ENCODE measurements at regions not wholly inside any gene's neighbourhood (a gene's known extent, or its start where the extent isn't known, plus 50 kb on each side); places are given as distances from the start of the nearest gene placed in this dataset.

DNA sequence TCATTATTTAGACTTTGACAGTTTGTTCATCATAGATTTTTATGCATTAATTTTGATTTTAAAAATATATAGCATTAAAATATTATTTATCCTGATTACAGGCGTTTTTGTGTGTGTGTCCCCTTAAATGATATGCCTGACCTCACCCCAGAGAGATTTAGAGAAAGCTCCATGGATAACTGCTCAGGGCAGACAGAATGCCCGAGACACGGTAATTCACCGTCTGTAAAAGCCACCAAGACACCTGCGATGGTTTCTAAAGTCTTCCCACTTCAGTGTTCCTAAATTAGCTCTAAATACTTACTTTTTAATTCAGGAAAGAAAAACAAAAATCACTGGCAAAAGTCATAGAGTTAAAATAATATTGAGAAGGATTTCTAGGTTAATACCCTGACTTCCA is 350.6 kb upstream of the RUNX1 start:
- Mint-ChIP-seq H3K4me1 (peaks cover 33 to 41% of the 10 kb centered on the region in 2 experiments), H3K4me3 (no peak overlapping the region), H3K9me3 (no peaks in the 10 kb centered on the region), H3K36me3 (ENCODE audit: insufficient read depth in 1 of 3, low read depth in 3 of 3) (peaks cover 0 to 2% (median 0%) of the 10 kb centered on the region in 3 experiments; a peak in 2 of 7 replicates), H3K27me3 (ENCODE audit: low read depth) (no peaks in the 10 kb centered on the region), H3K27ac (no peak overlapping the region)
- DNase-seq, result no peak
- Histone ChIP-seq H3K27me3 (ENCODE audit: insufficient read depth, low read length) (no peaks in the 10 kb centered on the region), H4K20me1 (ENCODE audit: control insufficient read depth, insufficient read depth, insufficient read length) (no peaks in the 10 kb centered on the region), H2AK5ac (ENCODE audit: insufficient read length, low read length) (no peak overlapping the region), H3K4me1 (ENCODE audit: insufficient read depth, low read length) (peaks cover 7% of the 10 kb centered on the region; the same call in 1 of the 2 replicates), H4K5ac (ENCODE audit: insufficient read length, low read depth, low read length) (no peak overlapping the region), H3K9ac (ENCODE audit: extremely low read depth, insufficient read length, low read length) (no peak overlapping the region), H2BK20ac (ENCODE audit: low read depth, low read length, poor library complexity, severe bottlenecking) (no peak overlapping the region), H3K4me2 (ENCODE audit: insufficient read depth, insufficient read length, low read length) (no peak overlapping the region), H2BK120ac (ENCODE audit: low read depth, low read length, poor library complexity, severe bottlenecking) (no peak overlapping the region), H2BK12ac (ENCODE audit: insufficient read length, low read depth, low read length) (no peak overlapping the region), H3K27ac (ENCODE audit: insufficient read length, low read depth, low read length) (no peak overlapping the region), H4K91ac (ENCODE audit: insufficient read length, low read depth, low read length) (no peak overlapping the region), H3K79me1 (ENCODE audit: insufficient read depth, low read depth, low read length, poor library complexity, severe bottlenecking) (no peaks in the 10 kb centered on the region), H3K23me2 (ENCODE audit: insufficient read length, low read depth, low read length, poor library complexity, severe bottlenecking) (no peaks in the 10 kb centered on the region), H3K23ac (ENCODE audit: insufficient read length, low read depth, low read length) (no peak overlapping the region), H2BK5ac (ENCODE audit: insufficient read length, low read length) (no peak overlapping the region), H3K4ac (ENCODE audit: low read depth, low read length) (no peak overlapping the region), H3K9me3 (ENCODE audit: control insufficient read depth, low read depth, low read length) (no peaks in the 10 kb centered on the region), H3K14ac (ENCODE audit: insufficient read depth, low read length) (no peak overlapping the region), H3K56ac (ENCODE audit: insufficient read length, low read depth, low read length) (no peak overlapping the region), H3K18ac (ENCODE audit: insufficient read length, low read depth, low read length) (no peak overlapping the region), H3T11ph (ENCODE audit: low read length) (no peak overlapping the region), H3K79me2 (ENCODE audit: insufficient read depth, low read length) (no peaks in the 10 kb centered on the region), H2AFZ (ENCODE audit: low read length) (no peak overlapping the region), H4K8ac (replicated peaks; ENCODE audit: insufficient read length, low read depth, low read length) (no peak overlapping the region), H2BK15ac (ENCODE audit: low read depth, low read length) (no peak overlapping the region)
- TF ChIP-seq, protein P1, sequence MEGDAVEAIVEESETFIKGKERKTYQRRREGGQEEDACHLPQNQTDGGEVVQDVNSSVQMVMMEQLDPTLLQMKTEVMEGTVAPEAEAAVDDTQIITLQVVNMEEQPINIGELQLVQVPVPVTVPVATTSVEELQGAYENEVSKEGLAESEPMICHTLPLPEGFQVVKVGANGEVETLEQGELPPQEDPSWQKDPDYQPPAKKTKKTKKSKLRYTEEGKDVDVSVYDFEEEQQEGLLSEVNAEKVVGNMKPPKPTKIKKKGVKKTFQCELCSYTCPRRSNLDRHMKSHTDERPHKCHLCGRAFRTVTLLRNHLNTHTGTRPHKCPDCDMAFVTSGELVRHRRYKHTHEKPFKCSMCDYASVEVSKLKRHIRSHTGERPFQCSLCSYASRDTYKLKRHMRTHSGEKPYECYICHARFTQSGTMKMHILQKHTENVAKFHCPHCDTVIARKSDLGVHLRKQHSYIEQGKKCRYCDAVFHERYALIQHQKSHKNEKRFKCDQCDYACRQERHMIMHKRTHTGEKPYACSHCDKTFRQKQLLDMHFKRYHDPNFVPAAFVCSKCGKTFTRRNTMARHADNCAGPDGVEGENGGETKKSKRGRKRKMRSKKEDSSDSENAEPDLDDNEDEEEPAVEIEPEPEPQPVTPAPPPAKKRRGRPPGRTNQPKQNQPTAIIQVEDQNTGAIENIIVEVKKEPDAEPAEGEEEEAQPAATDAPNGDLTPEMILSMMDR (conservative IDR thresholded peaks at IDR 0.05), result no peak
- no CpG with 5 or more reads among the region's 5 CpGs for WGBS (ENCODE audit: extremely low coverage, insufficient read length, low lambda C conversion rate)

Data from H9 (cell line).